Neural progenitor cell (in vitro differentiated cells): ENCODE measurements at regions not wholly inside any gene's neighbourhood (a gene's known extent, or its start where the extent isn't known, plus 50 kb on each side); places are given as distances from the start of the nearest gene placed in this dataset.

Source experiments
- EZH2 ChIP-seq: fragments of 200-600 bp; sonication (generic); IDR thresholded peaks from 2 replicates; pipeline ENCODE4 v1.6.1; 2017; ENCODE audit warnings: antibody characterized with exemption, mild to moderate bottlenecking, moderate library complexity
- EZH2phosphoT487 ChIP-seq: fragments of 200-600 bp; sonication (generic); IDR thresholded peaks from 2 replicates; pipeline ENCODE4 v1.6.1; 2017; ENCODE audit warnings: antibody characterized with exemption
- TF ChIP-seq, protein P1 (sequence below): fragments of 200-600 bp; sonication (generic); IDR thresholded peaks from 2 replicates; pipeline ENCODE4 v1.5.1; 2017; ENCODE audit warnings: antibody characterized with exemption, mild to moderate bottlenecking

GRCh38 chr2:194926873-194927272 is 730.2 kb upstream of the SLC39A10 start:
- TF ChIP-seq, protein P1, sequence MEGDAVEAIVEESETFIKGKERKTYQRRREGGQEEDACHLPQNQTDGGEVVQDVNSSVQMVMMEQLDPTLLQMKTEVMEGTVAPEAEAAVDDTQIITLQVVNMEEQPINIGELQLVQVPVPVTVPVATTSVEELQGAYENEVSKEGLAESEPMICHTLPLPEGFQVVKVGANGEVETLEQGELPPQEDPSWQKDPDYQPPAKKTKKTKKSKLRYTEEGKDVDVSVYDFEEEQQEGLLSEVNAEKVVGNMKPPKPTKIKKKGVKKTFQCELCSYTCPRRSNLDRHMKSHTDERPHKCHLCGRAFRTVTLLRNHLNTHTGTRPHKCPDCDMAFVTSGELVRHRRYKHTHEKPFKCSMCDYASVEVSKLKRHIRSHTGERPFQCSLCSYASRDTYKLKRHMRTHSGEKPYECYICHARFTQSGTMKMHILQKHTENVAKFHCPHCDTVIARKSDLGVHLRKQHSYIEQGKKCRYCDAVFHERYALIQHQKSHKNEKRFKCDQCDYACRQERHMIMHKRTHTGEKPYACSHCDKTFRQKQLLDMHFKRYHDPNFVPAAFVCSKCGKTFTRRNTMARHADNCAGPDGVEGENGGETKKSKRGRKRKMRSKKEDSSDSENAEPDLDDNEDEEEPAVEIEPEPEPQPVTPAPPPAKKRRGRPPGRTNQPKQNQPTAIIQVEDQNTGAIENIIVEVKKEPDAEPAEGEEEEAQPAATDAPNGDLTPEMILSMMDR = no peak
- no peak for TF ChIP-seq EZH2
- no peak for TF ChIP-seq EZH2phosphoT487
